ENCODE measurements at regions not wholly inside any gene's neighbourhood (a gene's known extent, or its start where the extent isn't known, plus 50 kb on each side); places are given as distances from the start of the nearest gene placed in this dataset.
A peak's percentile ranks its signal among the peaks of the same experiment; 100 is the strongest.

DNA sequence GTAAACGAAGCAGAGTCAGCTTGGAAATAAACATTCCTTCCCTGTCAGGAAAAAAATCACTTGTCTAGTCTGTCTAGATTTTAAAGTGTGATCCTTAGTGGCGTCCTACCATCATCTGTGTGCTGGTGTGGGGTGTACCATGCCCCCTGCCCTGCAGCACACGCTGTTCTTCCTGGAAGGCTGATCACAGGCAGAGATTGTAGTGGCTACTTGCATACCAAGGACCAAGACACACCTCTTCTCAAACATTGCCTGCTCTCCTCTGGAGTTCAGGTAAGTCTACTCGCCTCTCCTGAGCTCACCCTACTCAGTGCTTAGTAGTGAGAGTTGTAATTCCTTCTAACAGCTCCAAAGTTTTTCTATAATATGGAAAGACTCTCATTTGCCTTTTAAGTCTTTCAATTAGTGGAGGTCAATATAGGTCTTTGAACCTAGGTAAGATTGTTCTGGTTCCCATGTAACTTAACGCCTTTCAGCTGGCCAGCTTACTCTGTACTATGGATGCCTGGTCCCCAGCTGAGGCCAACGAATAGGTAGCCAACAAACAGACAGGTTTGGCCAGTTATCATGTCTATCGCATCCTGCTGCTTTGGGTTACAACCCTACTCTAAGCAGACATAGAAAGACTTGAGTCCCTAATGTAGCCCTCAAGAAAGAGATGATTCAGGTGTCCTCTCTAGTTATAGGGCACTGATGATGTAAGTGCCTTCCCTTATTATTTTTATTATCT is 55.4 kb downstream of the XCL1 start:
- peaks cover 8% of the 10 kb centered on the region in 2 donors for H3K4me1 ChIP-seq (replicated peaks in 1 of 2)
- 20 to 90% (median 83%) methylated on average over 1 to 6 of the region's 7 CpGs; no CpG with 5 or more reads in 1 of the 10 experiments for WGBS, 10 experiments
- H3K4me3 ChIP-seq, result no peak overlapping the region
- ATAC-seq (replicated peaks in 6 of 8), result no peak
- in situ Hi-C loops (cut with MboI; ENCODE audit: low pct_unique_long_range_greater_than_20kb in 2 of 9, low sequenced_read_pairs in 9 of 9, unreplicated experiment in 9 of 9), result no loop called here
- H3K27ac ChIP-seq, result no peak overlapping the region

DNA sequence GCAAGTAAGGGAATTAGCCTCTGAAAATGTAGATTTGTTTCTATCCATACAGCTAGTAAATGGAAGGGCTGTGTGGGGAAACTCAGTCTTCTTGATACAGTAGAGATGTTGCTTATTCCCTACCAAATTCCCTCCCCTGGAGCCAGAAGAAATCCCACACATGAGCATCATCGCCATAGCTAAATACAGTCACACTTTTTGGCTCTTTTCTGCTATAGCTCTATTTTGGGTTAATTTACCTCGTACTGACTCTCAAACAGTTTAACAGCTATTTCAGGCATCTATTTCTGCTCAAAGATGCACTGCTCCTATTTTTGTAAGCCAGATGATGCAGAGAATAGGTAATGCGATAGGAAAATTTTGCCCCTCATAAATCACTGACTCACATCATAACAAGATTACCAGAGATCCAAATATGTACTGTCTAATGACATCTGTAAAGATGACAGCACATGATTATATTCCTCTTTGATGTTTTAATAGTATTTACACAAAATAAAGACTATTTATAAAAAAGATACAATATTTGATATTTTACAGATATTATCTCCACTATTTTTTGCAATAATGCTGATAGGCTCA is 58.6 kb downstream of the XCL1 start:
- Histone ChIP-seq H3K4me1 (replicated peaks in 1 of 2) (peaks cover 13% of the 10 kb centered on the region in 2 donors), H3K4me3 (no peak overlapping the region), H3K27ac (no peak overlapping the region)
- ATAC-seq (replicated peaks in 6 of 8), result no peak
- WGBS, 10 experiments, result 64 to 100% (median 90%) methylated on average over 1 to 3 of the region's 3 CpGs; no CpG with 5 or more reads in 3 of the 10 experiments
- in situ Hi-C loops (cut with MboI; ENCODE audit: low pct_unique_long_range_greater_than_20kb in 2 of 9, low sequenced_read_pairs in 9 of 9, unreplicated experiment in 9 of 9), result no loop called here

DNA sequence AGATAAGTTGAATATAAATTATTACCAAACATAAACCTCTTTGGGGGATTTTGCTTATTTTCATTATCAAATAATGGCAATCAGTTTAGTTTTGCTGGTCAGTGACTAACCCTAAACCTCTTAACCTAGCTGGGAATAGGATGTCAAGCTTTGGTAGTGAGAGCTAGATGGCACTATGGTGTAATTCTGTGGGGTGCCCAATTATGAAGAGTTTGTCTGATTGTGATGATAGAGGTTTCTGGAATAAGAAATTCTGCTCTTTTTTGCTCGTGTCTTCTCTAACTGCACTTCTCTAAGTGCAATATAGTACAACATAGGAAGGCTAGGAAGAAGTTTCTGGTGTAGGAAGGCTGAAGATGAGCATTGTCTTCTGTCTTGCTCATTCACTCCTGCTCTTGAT is 59.8 kb downstream of the XCL1 start:
- H3K27ac ChIP-seq, result peak overlapping the region in 1 of 2 donors; percentile 70
- peaks cover 13% of the 10 kb centered on the region in 2 donors for H3K4me1 ChIP-seq (replicated peaks in 1 of 2)
- H3K4me3 ChIP-seq, result no peak overlapping the region
- WGBS, 10 experiments, result 0 to 86% (median 45%) methylated on average over 1 of the region's 1 CpG; no CpG with 5 or more reads in 4 of the 10 experiments
- in situ Hi-C loops (cut with MboI; ENCODE audit: low pct_unique_long_range_greater_than_20kb in 2 of 9, low sequenced_read_pairs in 9 of 9, unreplicated experiment in 9 of 9), result no loop called here
- peak in 3 of 8 experiments; percentile 57 to 72 (median 64) for ATAC-seq (replicated peaks in 6 of 8)

DNA sequence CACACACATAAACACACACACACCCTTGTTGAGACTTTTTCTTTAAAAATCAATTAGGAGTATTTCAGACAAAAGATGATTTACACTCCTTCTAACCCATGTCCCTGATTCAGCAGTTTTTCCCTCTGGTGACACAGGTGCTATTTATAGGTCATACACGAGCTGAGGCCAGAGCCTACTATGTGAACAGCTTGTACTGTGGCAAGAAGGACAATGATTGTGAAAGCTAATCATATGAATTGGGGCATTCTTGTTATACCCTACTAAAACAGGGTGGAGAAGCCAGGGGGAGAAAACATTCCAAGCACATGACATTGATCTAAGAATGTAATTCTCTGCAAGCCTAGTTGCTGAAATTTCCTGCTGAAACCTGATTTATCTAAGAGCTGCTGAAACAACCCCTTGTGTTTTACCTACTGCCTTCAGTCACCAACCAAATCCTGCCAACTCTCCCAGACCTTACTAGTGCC is 60.3 kb downstream of the XCL1 start:
- Histone ChIP-seq H3K4me1 (replicated peaks in 1 of 2) (peaks cover 13% of the 10 kb centered on the region in 2 donors), H3K4me3 (no peak overlapping the region), H3K27ac (peak overlapping the region; percentile 36 to 70)
- ATAC-seq (replicated peaks in 6 of 8), result peak in 7 of 8 experiments; percentile 86 to 97 (median 96)
- WGBS, 10 experiments, result 17 to 71% (median 30%) methylated on average over 1 of the region's 1 CpG; no CpG with 5 or more reads in 6 of the 10 experiments
- in situ Hi-C loops (cut with MboI; ENCODE audit: low pct_unique_long_range_greater_than_20kb in 2 of 9, low sequenced_read_pairs in 9 of 9, unreplicated experiment in 9 of 9), result no loop called here

DNA sequence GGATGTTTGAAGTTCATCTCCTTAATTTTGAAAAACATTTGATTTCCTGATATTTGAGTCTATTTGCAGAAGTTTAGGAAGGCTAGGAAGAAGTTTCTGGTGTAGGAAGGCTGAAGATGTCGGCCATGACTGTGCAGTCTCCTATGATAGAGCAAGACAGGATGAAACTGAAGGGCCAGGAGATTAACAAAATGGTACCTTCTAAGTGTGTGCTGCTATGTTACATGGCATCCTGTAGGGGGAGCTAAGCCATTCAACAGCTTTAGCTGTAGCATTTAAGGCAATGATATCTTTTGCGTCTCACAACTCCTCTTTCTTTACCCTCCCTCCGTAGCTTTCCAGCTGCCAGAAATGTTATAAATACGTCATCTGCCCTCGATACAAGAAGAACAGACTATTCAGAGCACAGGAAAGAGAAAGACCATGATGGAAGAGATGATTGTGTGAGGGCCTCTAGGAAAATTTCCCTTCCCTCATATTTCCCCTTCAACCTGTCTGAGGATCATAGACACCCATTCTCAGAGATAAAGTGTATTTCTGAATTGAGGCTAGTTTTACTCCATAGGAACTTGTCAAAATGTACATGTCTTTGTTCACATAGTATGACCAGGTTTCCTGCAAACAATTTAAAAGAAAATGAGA is 61.1 kb downstream of the XCL1 start:
- in situ Hi-C loops (cut with MboI; ENCODE audit: low pct_unique_long_range_greater_than_20kb in 2 of 9, low sequenced_read_pairs in 9 of 9, unreplicated experiment in 9 of 9), result no loop called here
- Histone ChIP-seq H3K27ac (peak overlapping the region; percentile 36 to 70), H3K4me3 (no peak overlapping the region), H3K4me1 (replicated peaks in 1 of 2) (peaks cover 13% of the 10 kb centered on the region in 2 donors)
- peak in 3 of 8 experiments; percentile 48 to 59 (median 52) for ATAC-seq (replicated peaks in 6 of 8)
- WGBS, 10 experiments, result 0 to 100% (median 75%) methylated on average over 1 to 5 of the region's 5 CpGs

DNA sequence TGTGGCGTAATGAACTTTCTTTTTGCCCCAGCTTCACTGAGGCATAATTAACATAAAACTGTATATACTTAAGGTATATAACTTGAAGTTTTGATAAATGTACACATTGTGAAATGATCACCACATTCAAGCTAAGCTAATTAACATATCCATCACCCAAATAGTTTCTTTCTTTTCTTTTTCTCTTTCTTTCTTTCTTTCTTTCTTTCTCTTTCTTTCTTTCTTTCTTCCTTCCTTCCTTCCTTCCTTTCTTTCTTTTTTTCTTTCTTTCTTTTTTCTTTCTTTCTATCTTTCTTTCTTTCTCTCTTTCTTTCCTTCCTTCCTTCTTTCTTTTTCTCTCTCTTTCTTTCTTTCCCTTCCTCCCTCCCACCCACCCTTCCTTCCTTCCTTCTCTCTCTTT is 62.5 kb downstream of the XCL1 start:
- 86 to 100% (median 100%) methylated on average over 1 of the region's 1 CpG; no CpG with 5 or more reads in 2 of the 10 experiments for WGBS, 10 experiments
- Histone ChIP-seq H3K4me3 (no peak overlapping the region), H3K27ac (no peak overlapping the region), H3K4me1 (replicated peaks in 1 of 2) (peaks cover 13% of the 10 kb centered on the region in 2 donors)
- in situ Hi-C loops (cut with MboI; ENCODE audit: low pct_unique_long_range_greater_than_20kb in 2 of 9, low sequenced_read_pairs in 9 of 9, unreplicated experiment in 9 of 9), result no loop called here
- no peak for ATAC-seq (replicated peaks in 6 of 8)

DNA sequence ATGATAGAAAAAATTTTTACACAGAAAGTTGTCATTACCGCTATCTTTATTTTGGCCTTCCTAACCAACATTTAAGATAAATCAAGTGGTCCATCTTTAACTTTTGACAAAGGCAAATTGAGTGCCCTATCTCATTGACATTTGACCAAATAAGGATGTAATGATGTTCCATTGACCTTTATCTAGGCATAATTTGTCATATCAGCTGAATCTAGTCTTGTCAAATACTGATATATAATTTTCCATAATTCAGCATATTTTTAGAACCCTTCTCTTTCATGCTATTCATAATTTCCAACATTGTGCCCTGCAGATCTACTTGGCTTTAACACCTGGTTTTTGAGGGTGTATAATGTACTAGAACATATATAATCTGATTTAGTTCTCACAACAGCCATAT is 63.8 kb downstream of the XCL1 start:
- WGBS, 10 experiments, result 71 to 100% (median 100%) methylated on average over 1 of the region's 1 CpG; no CpG with 5 or more reads in 2 of the 10 experiments
- Histone ChIP-seq H3K27ac (no peak overlapping the region), H3K4me1 (replicated peaks in 1 of 2) (peaks cover 13% of the 10 kb centered on the region in 2 donors), H3K4me3 (no peak overlapping the region)
- in situ Hi-C loops (cut with MboI; ENCODE audit: low pct_unique_long_range_greater_than_20kb in 2 of 9, low sequenced_read_pairs in 9 of 9, unreplicated experiment in 9 of 9), result no loop called here
- ATAC-seq (replicated peaks in 6 of 8), result no peak

DNA sequence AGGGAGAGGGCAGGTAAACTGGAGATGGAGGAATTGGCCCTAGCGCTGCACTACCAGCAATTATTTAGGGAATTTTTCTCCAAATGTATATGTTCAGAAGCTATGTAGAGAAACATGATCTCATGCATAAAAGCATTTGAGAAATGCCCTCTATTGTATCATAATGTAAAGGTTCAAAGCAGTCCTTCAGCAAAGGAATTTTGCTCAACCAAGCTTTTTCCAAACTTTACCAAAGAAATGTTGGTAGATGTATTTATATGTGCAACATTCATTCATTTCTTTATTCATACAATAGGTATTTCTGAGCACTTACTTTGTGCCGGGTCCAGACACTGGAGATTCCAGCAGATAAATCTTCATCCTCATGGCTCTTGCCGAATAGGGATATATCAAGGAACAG is 64.4 kb downstream of the XCL1 start:
- WGBS, 10 experiments, result 82 to 100% (median 92%) methylated on average over 1 to 3 of the region's 3 CpGs; no CpG with 5 or more reads in 2 of the 10 experiments
- Histone ChIP-seq H3K27ac (no peak overlapping the region), H3K4me1 (replicated peaks in 1 of 2) (peaks cover 13% of the 10 kb centered on the region in 2 donors), H3K4me3 (no peak overlapping the region)
- ATAC-seq (replicated peaks in 6 of 8), result no peak
- in situ Hi-C loops (cut with MboI; ENCODE audit: low pct_unique_long_range_greater_than_20kb in 2 of 9, low sequenced_read_pairs in 9 of 9, unreplicated experiment in 9 of 9), result no loop called here

DNA sequence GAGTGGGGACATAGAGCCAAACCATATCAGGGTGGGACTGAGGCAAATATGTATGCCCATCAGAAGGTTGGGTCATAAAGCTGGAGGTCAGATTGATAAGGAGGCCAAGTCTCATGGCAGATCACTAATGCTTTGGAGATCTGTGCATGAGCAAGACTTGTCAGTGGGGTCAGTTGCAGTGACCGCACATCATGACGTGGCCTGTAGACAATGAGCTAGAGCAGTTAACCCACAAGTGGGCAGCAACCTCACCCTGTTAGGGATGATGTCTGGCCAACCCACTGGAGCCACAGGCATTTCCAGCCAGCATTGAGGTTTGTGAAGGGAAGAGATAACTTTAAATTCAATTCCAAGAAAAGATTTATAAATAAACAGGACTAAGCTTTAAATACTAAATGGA is 66.7 kb downstream of the XCL1 start:
- ATAC-seq (replicated peaks in 6 of 8), result no peak
- in situ Hi-C loops (cut with MboI; ENCODE audit: low pct_unique_long_range_greater_than_20kb in 2 of 9, low sequenced_read_pairs in 9 of 9, unreplicated experiment in 9 of 9), result no loop called here
- no peaks in the 10 kb centered on the region for H3K4me1 ChIP-seq (replicated peaks in 1 of 2)
- no peak overlapping the region for H3K27ac ChIP-seq
- WGBS, 10 experiments, result 20 to 100% (median 83%) methylated on average over 1 to 2 of the region's 2 CpGs; no CpG with 5 or more reads in 3 of the 10 experiments
- no peak overlapping the region for H3K4me3 ChIP-seq

Measured in motor neuron (in vitro differentiated cells).